Kidney (tissue), 13 donors: ENCODE measurements at regions not wholly inside any gene's neighbourhood (a gene's known extent, or its start where the extent isn't known, plus 50 kb on each side); places are given as distances from the start of the nearest gene placed in this dataset.
A peak's percentile ranks its signal among the peaks of the same experiment; 100 is the strongest.

Experiments used
- DNase-seq, 5 donors: peaks; one replicate each; pipeline ENCODE4 v3.0.0-alpha.2; 2013 to 2020
- FAIRE-seq: peaks from 2 replicates; lab custom pipeline; 2012; peaks lifted over from hg19 to GRCh38; lab: Jason Lieb, UNC
- H3K27ac ChIP-seq, 2 donors: one replicate each; pipeline ENCODE4 v1.7.0; 2013; ENCODE audit warnings: low read depth in 2 of 2, low read length in 2 of 2, inconsistent platforms in 1 of 2
- H3K27me3 ChIP-seq: one replicate; pipeline ENCODE4 v1.7.1; 2013; ENCODE audit warnings: low read length, inconsistent platforms; ENCODE audit not compliant: control insufficient read depth, insufficient read depth
- H3K36me3 ChIP-seq, 3 donors: one replicate each; pipeline versions ENCODE4 v1.7.0 to v1.7.1; 2013; ENCODE audit warnings: low read length in 3 of 3, control low read depth in 1 of 3, inconsistent platforms in 1 of 3; ENCODE audit not compliant: insufficient read depth in 3 of 3, control insufficient read depth in 2 of 3
- H3K4me1 ChIP-seq, 3 donors: one replicate each; pipeline versions ENCODE4 v1.7.0 to v1.7.1; 2013; ENCODE audit warnings: low read length in 3 of 3, inconsistent platforms in 1 of 3, low read depth in 1 of 3; ENCODE audit not compliant: control insufficient read depth in 2 of 3, insufficient read depth in 2 of 3
- H3K4me3 ChIP-seq, 3 donors: one replicate each; pipeline versions ENCODE4 v1.7.0 to v1.8.1; 2013; ENCODE audit warnings: low read length in 3 of 3, control low read depth in 1 of 3, inconsistent platforms in 1 of 3
- H3K9ac ChIP-seq, 3 donors: one replicate each; pipeline versions ENCODE4 v1.7.0 to v1.7.1; 2013; ENCODE audit warnings: low read length in 3 of 3, control low read depth in 1 of 3, inconsistent platforms in 1 of 3
- H3K9me3 ChIP-seq, 3 donors: one replicate each; pipeline versions ENCODE4 v1.7.0 to v1.7.1; 2013; ENCODE audit warnings: low read length in 3 of 3, control low read depth in 1 of 3, inconsistent platforms in 1 of 3; ENCODE audit not compliant: control insufficient read depth in 2 of 3, insufficient read depth in 1 of 3
- intact Hi-C: fragments of 100-400 bp; cut with DNase I; formaldehyde crosslinking; loops from one replicate; pipeline ENCODE4 v1.11.1; 2022
- TF ChIP-seq, protein P1 (sequence below): IDR thresholded peaks from 3 replicates; pipeline ENCODE4 v1.5.1; 2012; ENCODE audit warnings: mild to moderate bottlenecking, moderate library complexity, borderline replicate concordance; ENCODE audit not compliant: insufficient read depth; ENCODE audit errors: extremely low read depth
- donor health status: control.
- donor health status: control.
- donor health status: control.
- donor health status: control.
- donor health status: control.
- donor health status: DM: yes; HTN: yes; CAD: no.
- donor health status: Normal renal cell carcinoma (clear cell type).

DNA sequence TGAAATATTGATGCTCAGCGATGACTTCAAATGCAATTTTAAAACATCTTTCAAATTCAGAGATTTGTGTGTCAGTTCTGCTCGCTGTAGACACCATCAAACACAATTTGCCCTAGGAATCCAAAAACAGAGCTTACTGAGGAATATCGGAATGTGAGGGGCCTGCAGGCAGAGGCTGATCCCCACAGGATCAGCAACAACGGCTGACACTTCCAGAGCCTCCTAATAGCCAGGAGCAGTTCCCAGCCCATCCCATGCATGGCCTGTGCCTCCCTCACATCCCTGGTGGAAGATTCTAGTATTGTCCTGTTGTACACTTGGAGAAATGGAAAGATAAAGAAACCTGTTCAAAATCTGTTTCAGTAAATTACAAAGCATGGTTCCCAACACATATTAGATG lies 129.7 kb upstream of the VWC2 start:
- Histone ChIP-seq H3K36me3 (no peaks in the 10 kb centered on the region), H3K4me1 (no peaks in the 10 kb centered on the region), H3K9me3 (no peaks in the 10 kb centered on the region), H3K27me3 (no peaks in the 10 kb centered on the region), H3K4me3 (no peak overlapping the region), H3K9ac (no peak overlapping the region), H3K27ac (no peak overlapping the region)
- FAIRE-seq, result no peak
- TF ChIP-seq, protein P1, sequence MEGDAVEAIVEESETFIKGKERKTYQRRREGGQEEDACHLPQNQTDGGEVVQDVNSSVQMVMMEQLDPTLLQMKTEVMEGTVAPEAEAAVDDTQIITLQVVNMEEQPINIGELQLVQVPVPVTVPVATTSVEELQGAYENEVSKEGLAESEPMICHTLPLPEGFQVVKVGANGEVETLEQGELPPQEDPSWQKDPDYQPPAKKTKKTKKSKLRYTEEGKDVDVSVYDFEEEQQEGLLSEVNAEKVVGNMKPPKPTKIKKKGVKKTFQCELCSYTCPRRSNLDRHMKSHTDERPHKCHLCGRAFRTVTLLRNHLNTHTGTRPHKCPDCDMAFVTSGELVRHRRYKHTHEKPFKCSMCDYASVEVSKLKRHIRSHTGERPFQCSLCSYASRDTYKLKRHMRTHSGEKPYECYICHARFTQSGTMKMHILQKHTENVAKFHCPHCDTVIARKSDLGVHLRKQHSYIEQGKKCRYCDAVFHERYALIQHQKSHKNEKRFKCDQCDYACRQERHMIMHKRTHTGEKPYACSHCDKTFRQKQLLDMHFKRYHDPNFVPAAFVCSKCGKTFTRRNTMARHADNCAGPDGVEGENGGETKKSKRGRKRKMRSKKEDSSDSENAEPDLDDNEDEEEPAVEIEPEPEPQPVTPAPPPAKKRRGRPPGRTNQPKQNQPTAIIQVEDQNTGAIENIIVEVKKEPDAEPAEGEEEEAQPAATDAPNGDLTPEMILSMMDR, result no peak
- intact Hi-C loops, result no loop called here
- DNase-seq, result no peak

DNA sequence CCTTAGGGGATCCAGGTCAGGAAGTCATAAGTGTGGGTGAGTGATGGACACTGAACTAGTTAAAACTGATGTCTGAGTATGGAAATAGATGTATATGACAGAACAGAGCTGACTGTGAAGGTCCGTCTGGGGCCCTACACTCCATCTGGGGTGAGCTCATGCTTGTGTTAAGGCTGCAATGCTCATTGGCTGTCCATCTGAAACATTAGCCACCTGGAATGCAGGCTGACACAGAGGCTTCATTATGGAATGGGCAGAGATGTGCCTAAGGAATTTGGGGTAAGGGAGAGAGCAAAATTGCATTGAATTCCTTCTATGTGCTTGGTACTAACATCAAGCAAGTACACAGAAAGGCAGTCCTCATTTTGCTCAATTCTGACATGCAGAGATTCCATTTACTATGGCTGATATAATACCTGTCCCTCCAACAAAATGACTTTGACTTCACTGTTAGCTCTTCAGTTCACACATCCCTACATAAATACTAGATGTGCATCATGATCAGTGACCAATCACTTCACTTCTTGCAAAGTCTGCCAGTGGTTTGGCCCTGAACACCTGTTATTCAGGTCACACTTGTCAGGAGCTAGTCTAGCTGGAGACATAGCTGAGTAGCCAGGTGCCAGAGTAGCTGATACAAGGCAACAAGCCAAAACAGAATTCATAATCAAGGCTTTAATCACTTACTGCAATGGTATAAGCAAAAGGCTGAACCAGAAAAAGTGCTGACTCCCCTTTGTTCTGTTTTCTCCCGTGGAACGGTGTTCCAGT lies 128.9 kb upstream of the VWC2 start:
- TF ChIP-seq, protein P1, result no peak
- H3K27me3 ChIP-seq, result no peaks in the 10 kb centered on the region
- H3K27ac ChIP-seq, result no peak overlapping the region
- H3K4me3 ChIP-seq, result no peak overlapping the region
- H3K36me3 ChIP-seq, result no peaks in the 10 kb centered on the region
- H3K9me3 ChIP-seq, result no peaks in the 10 kb centered on the region
- no peaks in the 10 kb centered on the region for H3K4me1 ChIP-seq
- DNase-seq (peak in 3 of 5 donors; percentile 12 to 48 (median 15)), FAIRE-seq (no peak)
- intact Hi-C loops, result no loop called here
- H3K9ac ChIP-seq, result no peak overlapping the region

DNA sequence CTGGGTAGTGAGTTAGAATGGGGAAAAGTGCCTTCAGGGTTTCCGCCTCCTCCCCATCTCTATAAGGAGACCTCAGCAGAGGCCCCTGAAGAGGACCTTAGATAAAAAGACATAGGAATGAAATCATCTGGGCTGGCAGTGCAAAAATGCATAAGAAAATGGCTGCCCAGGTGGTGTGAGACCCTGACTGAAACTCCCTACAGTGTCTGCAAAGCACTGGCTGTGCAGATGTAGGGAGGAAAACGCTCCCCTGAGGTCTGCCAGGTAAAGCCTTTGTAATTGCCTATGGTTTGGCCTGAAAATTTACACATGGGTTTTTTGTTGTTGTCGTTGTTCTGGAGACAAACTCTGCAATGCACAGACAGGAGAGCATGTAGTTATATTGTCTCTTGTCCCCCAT lies 128.1 kb upstream of the VWC2 start:
- DNase-seq (no peak), FAIRE-seq (no peak)
- Histone ChIP-seq H3K9ac (no peak overlapping the region), H3K27ac (no peak overlapping the region), H3K36me3 (no peaks in the 10 kb centered on the region), H3K4me3 (no peak overlapping the region), H3K4me1 (no peaks in the 10 kb centered on the region), H3K9me3 (no peaks in the 10 kb centered on the region), H3K27me3 (no peaks in the 10 kb centered on the region)
- TF ChIP-seq, protein P1, result no peak
- intact Hi-C loops, result no loop called here
